ENCODE measurements at regions not wholly inside any gene's neighbourhood (a gene's known extent, or its start where the extent isn't known, plus 50 kb on each side); places are given as distances from the start of the nearest gene placed in this dataset.

GRCh38 chr6:106895703-106896040 lies 78.9 kb downstream of the CD24 start (continued):
- TF ChIP-seq ZBTB5 (IDR thresholded peaks at IDR 0.05): no peak
- no peak for TF ChIP-seq FOXK2 (conservative IDR thresholded peaks at IDR 0.05 in 1 of 2, IDR thresholded peaks at IDR 0.05 in 1 of 2; ENCODE audit: low read depth in 2 of 2)
- no peak for TF ChIP-seq ZNF217 (CRISPR knock-in tag; IDR thresholded peaks at IDR 0.05)
- no peak for TF ChIP-seq CHD1 (IDR thresholded peaks at IDR 0.05; ENCODE audit: low read length)
- TF ChIP-seq RBM39 (optimal IDR thresholded peaks at IDR 0.05; ENCODE audit: low read depth, low read length): no peak
- TF ChIP-seq MTA1 (IDR thresholded peaks at IDR 0.05; ENCODE audit: borderline replicate concordance): no peak
- TF ChIP-seq RNF219 (CRISPR knock-in tag; IDR thresholded peaks at IDR 0.05): no peak
- no peak for TF ChIP-seq SMARCE1 (IDR thresholded peaks at IDR 0.05)
- no peak for TF ChIP-seq PBX2 (CRISPR knock-in tag; IDR thresholded peaks at IDR 0.05; ENCODE audit: low read depth)
- no peak for TF ChIP-seq PBX2 (tag; conservative IDR thresholded peaks at IDR 0.05; ENCODE audit: low read depth)
- no peak for TF ChIP-seq SRSF3 (IDR thresholded peaks at IDR 0.05; ENCODE audit: insufficient read depth, low read length)

Data from K562 (cell line).